Loucy (cell line): ENCODE measurements at regions not wholly inside any gene's neighbourhood (a gene's known extent, or its start where the extent isn't known, plus 50 kb on each side); places are given as distances from the start of the nearest gene placed in this dataset.

Experiments
- H2AFZ ChIP-seq: fragments of 200-600 bp; sonication (generic); 2 replicates; pipeline ENCODE4 v1.6.0; 2016; ENCODE audit warnings: antibody characterized with exemption, mild to moderate bottlenecking, low read length, moderate library complexity
- H3F3A ChIP-seq: fragments of 200-600 bp; 2 replicates; pipeline ENCODE4 v1.6.0; 2016; ENCODE audit warnings: antibody characterized with exemption, low read depth, mild to moderate bottlenecking
- H3K27me3 ChIP-seq: fragments of 200-600 bp; sonication (generic); 2 replicates; pipeline ENCODE4 v1.6.1; 2014; ENCODE audit warnings: low read length, mild to moderate bottlenecking; ENCODE audit not compliant: insufficient read depth, poor library complexity, severe bottlenecking
- H3K36me3 ChIP-seq: fragments of 200-600 bp; sonication (generic); 2 replicates; pipeline ENCODE4 v1.6.1; 2016; ENCODE audit warnings: low read length; ENCODE audit not compliant: insufficient read depth
- H3K4me1 ChIP-seq: fragments of 200-600 bp; sonication (generic); 2 replicates; pipeline ENCODE4 v1.5.1; 2014; ENCODE audit warnings: low read length, mild to moderate bottlenecking; ENCODE audit not compliant: insufficient read depth, poor library complexity, severe bottlenecking
- H3K4me2 ChIP-seq: fragments of 200-600 bp; sonication (generic); 2 replicates; pipeline ENCODE4 v1.6.0; 2014; ENCODE audit warnings: antibody characterized with exemption, low read length, low read depth, mild to moderate bottlenecking; ENCODE audit not compliant: poor library complexity, severe bottlenecking
- H3K4me3 ChIP-seq: fragments of 200-600 bp; sonication (generic); 2 replicates; pipeline ENCODE4 v1.5.1; 2014; ENCODE audit warnings: low read length, mild to moderate bottlenecking, mixed read lengths; ENCODE audit not compliant: poor library complexity, severe bottlenecking
- H3K79me2 ChIP-seq: fragments of 200-600 bp; sonication (generic); 2 replicates; pipeline ENCODE4 v1.6.1; 2014; ENCODE audit warnings: low read length; ENCODE audit not compliant: insufficient read depth
- H3K9ac ChIP-seq: fragments of 200-600 bp; sonication (generic); 2 replicates; pipeline ENCODE4 v1.6.0; 2014; ENCODE audit warnings: mild to moderate bottlenecking, low read depth, low read length, moderate library complexity; ENCODE audit not compliant: poor library complexity, severe bottlenecking
- H3K9me2 ChIP-seq: fragments of 200-600 bp; sonication (generic); replicated peaks from 2 replicates; pipeline ENCODE4 v1.6.1; 2016; ENCODE audit warnings: low read depth, low read length, mixed read lengths
- H3K9me3 ChIP-seq: fragments of 200-600 bp; sonication (generic); 2 replicates; pipeline ENCODE4 v1.6.1; 2014; ENCODE audit warnings: mild to moderate bottlenecking, antibody characterized with exemption, low read length, low read depth; ENCODE audit not compliant: insufficient read depth
- H4K20me1 ChIP-seq: fragments of 200-600 bp; sonication (generic); 2 replicates; pipeline ENCODE4 v1.6.0; 2014; ENCODE audit warnings: antibody characterized with exemption, low read length, mild to moderate bottlenecking; ENCODE audit not compliant: insufficient read depth, poor library complexity, severe bottlenecking
- EZH2phosphoT487 ChIP-seq: fragments of 200-600 bp; IDR thresholded peaks from 2 replicates; pipeline ENCODE4 v1.6.1; 2018; ENCODE audit warnings: antibody characterized with exemption, mild to moderate bottlenecking, moderate library complexity, borderline replicate concordance
- TF ChIP-seq, protein P1 (sequence below): fragments of 200-600 bp; sonication (generic); conservative IDR thresholded peaks from 2 replicates; pipeline ENCODE4 v1.5.1; 2014; ENCODE audit warnings: mild to moderate bottlenecking, antibody characterized with exemption, low read length

DNA sequence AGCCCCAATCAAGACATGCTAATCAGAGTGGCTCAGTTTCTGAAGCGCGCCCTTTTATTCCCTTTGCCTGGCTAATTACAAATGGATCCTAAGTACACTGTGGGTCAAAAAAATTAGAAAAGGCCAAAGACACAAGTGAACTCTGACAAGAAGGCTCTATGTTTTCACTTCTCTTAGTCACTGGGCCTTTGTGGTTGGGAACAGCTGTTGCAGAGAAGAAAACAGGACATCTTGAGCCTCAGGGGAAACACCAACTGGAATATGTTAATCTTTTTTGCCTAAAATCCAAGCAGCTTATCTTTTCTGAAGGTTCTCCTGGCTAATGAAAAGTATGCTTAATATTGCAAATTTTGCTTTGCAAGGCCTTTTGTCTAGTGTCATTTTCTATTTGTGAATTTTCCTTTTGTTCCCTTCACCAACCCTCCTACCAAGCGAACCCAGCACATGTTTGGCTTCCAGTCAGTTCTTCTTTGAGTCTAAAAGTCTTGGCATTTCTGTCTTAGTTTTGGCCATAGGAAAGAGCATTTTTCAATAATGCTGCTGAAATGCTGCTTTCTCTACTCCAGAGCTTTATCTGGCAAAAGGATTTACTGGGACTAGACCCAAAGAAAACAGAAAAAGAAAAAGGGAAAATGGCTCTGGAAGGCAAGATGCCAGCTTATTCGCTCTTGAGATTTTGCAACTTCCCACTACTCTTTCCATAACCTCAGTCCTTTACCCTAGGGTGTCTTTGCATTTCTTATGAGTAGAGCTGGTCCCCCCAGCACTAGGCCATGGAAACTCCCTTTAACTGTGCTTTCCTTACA lies 440.2 kb upstream of the ST6GAL2 start:
- H3K27me3 ChIP-seq, result no peaks in the 10 kb centered on the region
- no peaks in the 10 kb centered on the region for H4K20me1 ChIP-seq
- no peak overlapping the region for H2AFZ ChIP-seq
- TF ChIP-seq EZH2phosphoT487, result no peak
- TF ChIP-seq, protein P1, sequence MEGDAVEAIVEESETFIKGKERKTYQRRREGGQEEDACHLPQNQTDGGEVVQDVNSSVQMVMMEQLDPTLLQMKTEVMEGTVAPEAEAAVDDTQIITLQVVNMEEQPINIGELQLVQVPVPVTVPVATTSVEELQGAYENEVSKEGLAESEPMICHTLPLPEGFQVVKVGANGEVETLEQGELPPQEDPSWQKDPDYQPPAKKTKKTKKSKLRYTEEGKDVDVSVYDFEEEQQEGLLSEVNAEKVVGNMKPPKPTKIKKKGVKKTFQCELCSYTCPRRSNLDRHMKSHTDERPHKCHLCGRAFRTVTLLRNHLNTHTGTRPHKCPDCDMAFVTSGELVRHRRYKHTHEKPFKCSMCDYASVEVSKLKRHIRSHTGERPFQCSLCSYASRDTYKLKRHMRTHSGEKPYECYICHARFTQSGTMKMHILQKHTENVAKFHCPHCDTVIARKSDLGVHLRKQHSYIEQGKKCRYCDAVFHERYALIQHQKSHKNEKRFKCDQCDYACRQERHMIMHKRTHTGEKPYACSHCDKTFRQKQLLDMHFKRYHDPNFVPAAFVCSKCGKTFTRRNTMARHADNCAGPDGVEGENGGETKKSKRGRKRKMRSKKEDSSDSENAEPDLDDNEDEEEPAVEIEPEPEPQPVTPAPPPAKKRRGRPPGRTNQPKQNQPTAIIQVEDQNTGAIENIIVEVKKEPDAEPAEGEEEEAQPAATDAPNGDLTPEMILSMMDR, result no peak
- no peaks in the 10 kb centered on the region for H3K4me1 ChIP-seq
- no peak overlapping the region for H3K4me3 ChIP-seq
- H3K79me2 ChIP-seq, result no peaks in the 10 kb centered on the region
- no peaks in the 10 kb centered on the region for H3K9me2 ChIP-seq
- H3K9ac ChIP-seq, result no peak overlapping the region
- H3K36me3 ChIP-seq, result no peaks in the 10 kb centered on the region
- no peaks in the 10 kb centered on the region for H3F3A ChIP-seq
- H3K9me3 ChIP-seq, result no peaks in the 10 kb centered on the region
- no peak overlapping the region for H3K4me2 ChIP-seq

DNA sequence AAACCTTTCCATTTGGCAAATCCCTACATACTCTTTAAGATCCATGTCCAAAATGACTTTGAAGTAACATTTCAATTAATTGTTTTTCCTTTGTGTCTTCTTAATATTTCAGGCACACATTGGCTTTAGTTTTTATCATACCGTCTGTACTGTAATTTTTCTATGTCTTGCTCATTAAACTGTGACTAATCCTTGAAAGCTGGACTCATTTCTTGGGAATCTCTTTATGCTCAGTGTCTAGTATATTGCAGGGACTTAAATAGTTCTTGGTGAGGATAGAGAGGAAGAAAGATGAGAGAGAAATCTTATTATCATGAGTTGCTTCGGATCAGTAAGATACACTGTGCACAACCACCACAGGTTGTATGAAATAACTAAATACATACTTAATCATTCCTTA lies 448.3 kb upstream of the ST6GAL2 start:
- Histone ChIP-seq H2AFZ (no peak overlapping the region), H3K36me3 (no peaks in the 10 kb centered on the region), H3K4me3 (no peak overlapping the region), H3K79me2 (no peaks in the 10 kb centered on the region), H3K9me3 (no peaks in the 10 kb centered on the region), H3K9me2 (no peaks in the 10 kb centered on the region), H4K20me1 (no peaks in the 10 kb centered on the region), H3K9ac (no peak overlapping the region), H3K27me3 (no peaks in the 10 kb centered on the region), H3F3A (no peaks in the 10 kb centered on the region), H3K4me2 (no peak overlapping the region), H3K4me1 (no peaks in the 10 kb centered on the region)
- TF ChIP-seq EZH2phosphoT487, result no peak
- TF ChIP-seq, protein P1, result no peak

DNA sequence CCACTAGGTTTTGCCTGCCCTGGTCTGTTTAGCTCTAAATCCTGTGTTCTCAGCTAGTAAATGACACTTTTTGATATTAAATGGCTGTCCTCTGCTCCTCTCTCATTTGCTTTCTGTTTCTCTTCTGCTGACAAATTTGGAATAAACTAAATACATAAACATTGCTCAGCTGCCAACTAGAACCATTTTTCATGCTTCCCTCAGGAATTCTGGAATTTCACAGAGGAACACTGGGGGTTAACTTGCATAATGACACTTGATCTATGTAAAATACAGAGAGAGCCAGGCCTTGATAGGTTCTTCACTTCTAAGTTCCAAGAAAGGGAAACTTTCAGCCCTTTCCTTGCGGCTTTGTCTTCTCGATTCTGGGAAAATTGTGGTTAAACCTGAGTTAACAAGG lies 450.6 kb upstream of the ST6GAL2 start:
- no peaks in the 10 kb centered on the region for H3K27me3 ChIP-seq
- no peak overlapping the region for H3K4me3 ChIP-seq
- H3K9me2 ChIP-seq, result no peaks in the 10 kb centered on the region
- no peaks in the 10 kb centered on the region for H4K20me1 ChIP-seq
- TF ChIP-seq, protein P1, result no peak
- TF ChIP-seq EZH2phosphoT487, result no peak
- H3K36me3 ChIP-seq, result no peaks in the 10 kb centered on the region
- H3F3A ChIP-seq, result no peaks in the 10 kb centered on the region
- H3K4me1 ChIP-seq, result no peaks in the 10 kb centered on the region
- no peaks in the 10 kb centered on the region for H3K9me3 ChIP-seq
- H3K79me2 ChIP-seq, result no peaks in the 10 kb centered on the region
- no peak overlapping the region for H3K9ac ChIP-seq
- no peak overlapping the region for H3K4me2 ChIP-seq
- H2AFZ ChIP-seq, result no peak overlapping the region
